Vagina (tissue), 2 donors: ENCODE measurements at regions not wholly inside any gene's neighbourhood (a gene's known extent, or its start where the extent isn't known, plus 50 kb on each side); places are given as distances from the start of the nearest gene placed in this dataset.

Experiments
- DNase-seq, 2 donors: peaks; one replicate each; pipeline ENCODE4 v3.0.0-alpha.2; 2017; ENCODE audit errors: extremely low spot score in 2 of 2
- H3K27ac ChIP-seq: fragments of 200-600 bp; sonication (generic); one replicate; pipeline ENCODE4 v1.5.1; 2019
- H3K27me3 ChIP-seq: fragments of 200-600 bp; sonication (generic); one replicate; pipeline ENCODE4 v1.5.1; 2019
- H3K36me3 ChIP-seq, 2 donors: fragments of 200-600 bp; sonication (generic); one replicate each; pipeline ENCODE4 v1.5.1; 2017 to 2019
- H3K4me1 ChIP-seq: fragments of 200-600 bp; sonication (generic); one replicate; pipeline ENCODE4 v1.5.1; 2019
- H3K4me3 ChIP-seq, 2 donors: fragments of 200-600 bp; sonication (generic); 1 replicate in 1 of 2; 2 replicates in 1 of 2; pipeline ENCODE4 v1.5.1; 2016 to 2019
- H3K9me3 ChIP-seq: fragments of 200-600 bp; sonication (generic); one replicate; pipeline ENCODE4 v1.5.1; 2019
- POLR2A ChIP-seq, 2 donors: fragments of 450-650 bp; IDR thresholded peaks; one replicate each; pipeline ENCODE4 v1.6.1; 2017; ENCODE audit warnings: antibody characterized with exemption in 2 of 2, mild to moderate bottlenecking in 2 of 2, moderate library complexity in 2 of 2
- POLR2AphosphoS5 ChIP-seq, 2 donors: sonication (generic); formaldehyde crosslinking; IDR thresholded peaks; one replicate each; pipeline ENCODE4 v1.9.0; 2017; ENCODE audit warnings: antibody characterized with exemption in 2 of 2, mild to moderate bottlenecking in 2 of 2, low read depth in 1 of 2; ENCODE audit not compliant: insufficient read depth in 1 of 2
- intact Hi-C: fragments of 100-400 bp; cut with DNase I; formaldehyde crosslinking; loops from one replicate; pipeline ENCODE4 v1.15.1; 2023
- TF ChIP-seq, protein P1 (sequence below), 3 experiments: fragments of 450-650 bp in 2 of 3; fragments of 200-600 bp in 1 of 3; sonication (generic) in 1 of 3; IDR thresholded peaks; one replicate each; pipeline ENCODE4 v1.5.1; 2017 to 2019; ENCODE audit warnings: antibody characterized with exemption in 3 of 3, mild to moderate bottlenecking in 2 of 3, moderate library complexity in 2 of 3

- intact Hi-C loops = no loop called here
- no peak overlapping the region for H3K27ac ChIP-seq
- no peak for TF ChIP-seq POLR2AphosphoS5 (IDR thresholded peaks at IDR 0.05; ENCODE audit: insufficient read depth in 1 of 2, low read depth in 1 of 2)
- TF ChIP-seq POLR2A (IDR thresholded peaks at IDR 0.05) = no peak
- TF ChIP-seq, protein P1, sequence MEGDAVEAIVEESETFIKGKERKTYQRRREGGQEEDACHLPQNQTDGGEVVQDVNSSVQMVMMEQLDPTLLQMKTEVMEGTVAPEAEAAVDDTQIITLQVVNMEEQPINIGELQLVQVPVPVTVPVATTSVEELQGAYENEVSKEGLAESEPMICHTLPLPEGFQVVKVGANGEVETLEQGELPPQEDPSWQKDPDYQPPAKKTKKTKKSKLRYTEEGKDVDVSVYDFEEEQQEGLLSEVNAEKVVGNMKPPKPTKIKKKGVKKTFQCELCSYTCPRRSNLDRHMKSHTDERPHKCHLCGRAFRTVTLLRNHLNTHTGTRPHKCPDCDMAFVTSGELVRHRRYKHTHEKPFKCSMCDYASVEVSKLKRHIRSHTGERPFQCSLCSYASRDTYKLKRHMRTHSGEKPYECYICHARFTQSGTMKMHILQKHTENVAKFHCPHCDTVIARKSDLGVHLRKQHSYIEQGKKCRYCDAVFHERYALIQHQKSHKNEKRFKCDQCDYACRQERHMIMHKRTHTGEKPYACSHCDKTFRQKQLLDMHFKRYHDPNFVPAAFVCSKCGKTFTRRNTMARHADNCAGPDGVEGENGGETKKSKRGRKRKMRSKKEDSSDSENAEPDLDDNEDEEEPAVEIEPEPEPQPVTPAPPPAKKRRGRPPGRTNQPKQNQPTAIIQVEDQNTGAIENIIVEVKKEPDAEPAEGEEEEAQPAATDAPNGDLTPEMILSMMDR (IDR thresholded peaks at IDR 0.05) = no peak
- no peaks in the 10 kb centered on the region for H3K4me1 ChIP-seq
- H3K4me3 ChIP-seq = no peak overlapping the region
- H3K9me3 ChIP-seq = no peaks in the 10 kb centered on the region
- no peaks in the 10 kb centered on the region for H3K27me3 ChIP-seq
- DNase-seq = no peak
- no peaks in the 10 kb centered on the region for H3K36me3 ChIP-seq
These were observed 80.3 kb upstream of the DUSP22 start for GRCh38 chr6:211871-212497.

DNA sequence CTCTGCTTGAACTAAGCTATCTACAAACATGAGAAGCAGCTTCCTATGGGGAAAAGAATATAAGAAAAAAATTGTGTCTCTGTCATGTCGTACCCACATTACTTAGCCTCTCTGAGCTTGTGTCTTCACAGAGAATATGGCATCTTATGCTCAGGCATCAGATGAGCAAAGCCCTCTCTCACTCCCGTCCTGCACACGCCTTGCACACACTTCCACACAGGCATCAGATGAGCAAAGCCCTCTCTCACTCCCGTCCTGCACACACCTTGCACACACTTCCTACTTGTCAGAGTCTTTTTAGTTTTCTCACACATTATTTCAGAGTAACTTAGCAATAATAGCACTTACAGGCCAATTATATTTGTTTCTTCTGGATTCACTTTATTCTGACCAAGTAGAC, 79.0 kb upstream of the DUSP22 start:
- DNase-seq = no peak
- H3K27me3 ChIP-seq = no peaks in the 10 kb centered on the region
- H3K4me3 ChIP-seq = no peak overlapping the region
- no peaks in the 10 kb centered on the region for H3K4me1 ChIP-seq
- TF ChIP-seq, protein P1 (IDR thresholded peaks at IDR 0.05) = no peak
- H3K36me3 ChIP-seq = no peaks in the 10 kb centered on the region
- H3K27ac ChIP-seq = no peak overlapping the region
- no peaks in the 10 kb centered on the region for H3K9me3 ChIP-seq
- intact Hi-C loops = no loop called here

DNA sequence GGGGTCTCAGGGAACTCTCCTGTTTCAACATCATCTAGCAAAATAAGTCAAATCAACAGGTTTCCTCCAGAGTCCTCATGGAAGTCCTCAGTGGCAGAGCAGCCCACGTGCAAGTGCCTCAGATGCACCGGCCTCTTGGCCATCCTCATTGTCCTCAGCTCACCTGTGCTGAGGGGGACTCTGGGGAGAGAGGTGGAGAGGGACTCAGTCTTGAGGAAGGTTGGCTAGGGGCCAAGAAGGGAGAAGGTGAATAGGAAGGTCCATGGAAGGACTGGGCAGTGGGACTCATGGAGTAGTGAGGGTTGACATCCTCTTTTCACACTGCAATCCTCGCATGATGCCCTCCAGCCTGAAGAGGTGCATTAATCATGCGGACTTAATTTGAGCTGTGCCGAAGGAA, 77.9 kb upstream of the DUSP22 start:
- intact Hi-C loops = no loop called here

GRCh38 chr6:215335-216034, 76.8 kb upstream of the DUSP22 start:
- H3K27ac ChIP-seq = no peak overlapping the region
- no peaks in the 10 kb centered on the region for H3K9me3 ChIP-seq
- H3K4me3 ChIP-seq = no peak overlapping the region
- intact Hi-C loops = no loop called here
- H3K4me1 ChIP-seq = no peaks in the 10 kb centered on the region
- DNase-seq = no peak
- no peaks in the 10 kb centered on the region for H3K36me3 ChIP-seq
- no peaks in the 10 kb centered on the region for H3K27me3 ChIP-seq
- TF ChIP-seq POLR2AphosphoS5 (IDR thresholded peaks at IDR 0.05; ENCODE audit: insufficient read depth in 1 of 2, low read depth in 1 of 2) (no peak), POLR2A (IDR thresholded peaks at IDR 0.05) (no peak)
- TF ChIP-seq, protein P1 (IDR thresholded peaks at IDR 0.05) = no peak

More for the DNA sequence above, 77.9 kb upstream of the DUSP22 start:
- Histone ChIP-seq H3K36me3 (no peaks in the 10 kb centered on the region), H3K4me3 (no peak overlapping the region), H3K27ac (no peak overlapping the region), H3K27me3 (no peaks in the 10 kb centered on the region), H3K4me1 (no peaks in the 10 kb centered on the region), H3K9me3 (no peaks in the 10 kb centered on the region)
- no peak for DNase-seq
- TF ChIP-seq POLR2A (IDR thresholded peaks at IDR 0.05) = no peak

DNA sequence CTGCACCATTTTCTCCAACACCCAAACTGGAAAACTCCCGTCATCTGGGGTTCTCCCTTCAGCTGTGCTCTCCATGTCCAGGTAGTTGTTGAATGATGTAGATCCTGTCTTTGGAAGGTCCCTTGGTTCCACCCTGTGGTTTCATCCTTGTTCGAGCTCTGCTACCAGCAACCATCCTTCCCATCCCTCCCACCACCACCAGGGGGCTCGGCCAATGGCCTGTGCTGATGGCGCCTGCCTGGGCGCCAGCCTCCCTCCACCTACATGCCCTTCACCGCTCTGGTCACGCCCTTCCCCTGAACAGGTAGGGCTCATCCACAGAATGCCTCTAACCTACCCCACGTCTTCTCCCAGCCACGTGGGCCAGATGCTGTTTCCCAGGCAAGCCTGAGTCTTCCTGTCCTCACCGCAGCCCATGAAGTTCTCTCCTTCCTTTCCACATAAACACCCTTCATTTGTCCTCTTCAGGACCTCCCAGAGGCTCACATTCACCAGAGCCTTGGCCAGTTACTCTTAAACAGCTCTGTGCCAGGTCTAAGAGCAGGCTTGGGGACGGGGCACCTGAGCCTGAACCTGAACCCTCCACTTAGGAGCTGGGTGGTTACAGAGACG, 75.1 kb upstream of the DUSP22 start:
- H3K27ac ChIP-seq = no peak overlapping the region
- no peak for DNase-seq
- H3K27me3 ChIP-seq = no peaks in the 10 kb centered on the region
- no peaks in the 10 kb centered on the region for H3K4me1 ChIP-seq
- no peaks in the 10 kb centered on the region for H3K36me3 ChIP-seq
- no peak for TF ChIP-seq POLR2AphosphoS5 (IDR thresholded peaks at IDR 0.05; ENCODE audit: insufficient read depth in 1 of 2, low read depth in 1 of 2)
- TF ChIP-seq, protein P1 (IDR thresholded peaks at IDR 0.05) = no peak
- no peak for TF ChIP-seq POLR2A (IDR thresholded peaks at IDR 0.05)
- H3K9me3 ChIP-seq = no peaks in the 10 kb centered on the region
- intact Hi-C loops = no loop called here
- H3K4me3 ChIP-seq = no peak overlapping the region
